Neural progenitor cell (in vitro differentiated cells): ENCODE measurements at regions not wholly inside any gene's neighbourhood (a gene's known extent, or its start where the extent isn't known, plus 50 kb on each side); places are given as distances from the start of the nearest gene placed in this dataset.

ENCODE experiments used
- DNase-seq: peaks from one replicate; pipeline ENCODE4 v3.0.0-alpha.2; 2016; ENCODE audit warnings: low spot score
- H2AFZ ChIP-seq: fragments of 200-600 bp; sonication (generic); replicated peaks from 2 replicates; pipeline ENCODE4 v1.6.1; 2016; ENCODE audit warnings: antibody characterized with exemption
- H3F3A ChIP-seq: fragments of 200-600 bp; sonication (generic); 2 replicates; pipeline ENCODE4 v1.6.1; 2016; ENCODE audit warnings: antibody characterized with exemption, low read depth
- H3K27ac ChIP-seq: fragments of 200-600 bp; sonication (generic); 2 replicates; pipeline ENCODE4 v1.5.1; 2016; ENCODE audit warnings: mild to moderate bottlenecking
- H3K27me3 ChIP-seq: fragments of 200-600 bp; sonication (generic); 2 replicates; pipeline ENCODE4 v1.6.1; 2016; ENCODE audit warnings: mild to moderate bottlenecking, moderate library complexity
- H3K36me3 ChIP-seq: fragments of 200-600 bp; sonication (generic); 2 replicates; pipeline ENCODE4 v1.5.1; 2016
- H3K4me1 ChIP-seq: fragments of 200-600 bp; sonication (generic); 2 replicates; pipeline ENCODE4 v1.6.1; 2016; ENCODE audit warnings: mixed run types
- H3K4me2 ChIP-seq: fragments of 200-600 bp; sonication (generic); 2 replicates; pipeline ENCODE4 v1.6.1; 2016
- H3K4me3 ChIP-seq: fragments of 200-600 bp; sonication (generic); 2 replicates; pipeline ENCODE4 v1.5.1; 2016
- H3K79me2 ChIP-seq: fragments of 200-600 bp; sonication (generic); 2 replicates; pipeline ENCODE4 v1.6.1; 2016; ENCODE audit warnings: low read depth
- H3K9ac ChIP-seq: fragments of 200-600 bp; sonication (generic); 2 replicates; pipeline ENCODE4 v1.6.1; 2016
- H3K9me3 ChIP-seq: fragments of 200-600 bp; sonication (generic); 2 replicates; pipeline ENCODE4 v1.5.1; 2016; ENCODE audit warnings: low read depth
- H4K20me1 ChIP-seq: fragments of 200-600 bp; sonication (generic); 2 replicates; pipeline ENCODE4 v1.6.1; 2016; ENCODE audit warnings: low read depth
- H3K27ac Mint-ChIP-seq: 3 replicates; pipeline ENCODE4 v1.8.0; 2021; ENCODE audit warnings: mixed read lengths
- H3K27me3 Mint-ChIP-seq: 2 replicates; pipeline ENCODE4 v1.8.0; 2022; ENCODE audit warnings: low read depth, mild to moderate bottlenecking, inconsistent platforms, moderate library complexity, mixed read lengths; ENCODE audit not compliant: insufficient read depth
- H3K36me3 Mint-ChIP-seq: 3 replicates; pipeline ENCODE4 v1.8.0; 2021; ENCODE audit warnings: mixed read lengths
- H3K4me1 Mint-ChIP-seq: 3 replicates; pipeline ENCODE4 v1.8.0; 2021; ENCODE audit warnings: mixed read lengths
- H3K4me3 Mint-ChIP-seq: 3 replicates; pipeline ENCODE4 v1.8.0; 2021; ENCODE audit warnings: mild to moderate bottlenecking, moderate library complexity, mixed read lengths
- H3K9me3 Mint-ChIP-seq: 3 replicates; pipeline ENCODE4 v1.8.0; 2020; ENCODE audit warnings: mixed read lengths
- EZH2 ChIP-seq: fragments of 200-600 bp; sonication (generic); IDR thresholded peaks from 2 replicates; pipeline ENCODE4 v1.6.1; 2017; ENCODE audit warnings: antibody characterized with exemption, mild to moderate bottlenecking, moderate library complexity
- EZH2phosphoT487 ChIP-seq: fragments of 200-600 bp; sonication (generic); IDR thresholded peaks from 2 replicates; pipeline ENCODE4 v1.6.1; 2017; ENCODE audit warnings: antibody characterized with exemption
- TF ChIP-seq, protein P1 (sequence below): fragments of 200-600 bp; sonication (generic); IDR thresholded peaks from 2 replicates; pipeline ENCODE4 v1.5.1; 2017; ENCODE audit warnings: antibody characterized with exemption, mild to moderate bottlenecking

DNA sequence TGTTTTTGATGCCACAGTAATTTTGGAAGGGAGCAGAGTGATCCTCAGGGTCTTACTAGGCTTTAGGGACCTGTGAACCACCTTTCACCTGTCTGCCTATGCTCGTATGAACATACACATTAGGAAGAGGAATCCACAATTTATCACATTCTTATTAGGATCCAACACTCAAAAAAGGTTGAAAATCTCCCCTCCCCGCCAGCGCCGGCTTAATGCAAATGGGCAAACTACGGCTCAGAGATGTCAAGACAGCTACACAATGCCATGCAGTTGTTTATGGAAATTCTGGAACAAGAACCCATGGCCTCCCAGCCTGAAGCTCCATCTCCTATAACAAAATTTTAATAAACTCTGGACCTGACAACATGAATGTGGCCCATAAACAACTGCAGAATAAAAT, 375.9 kb upstream of the ACVR2A start:
- no peaks in the 10 kb centered on the region for H3K79me2 ChIP-seq
- H3K27me3 ChIP-seq, result no peaks in the 10 kb centered on the region
- Mint-ChIP-seq H3K4me1 (peaks cover 46% of the 10 kb centered on the region), H3K36me3 (no peaks in the 10 kb centered on the region), H3K9me3 (no peaks in the 10 kb centered on the region), H3K27ac (no peak overlapping the region), H3K27me3 (peaks cover 12% of the 10 kb centered on the region), H3K4me3 (peak overlapping the region; percentile 12)
- no peak overlapping the region for H3K9ac ChIP-seq
- no peaks in the 10 kb centered on the region for H3K9me3 ChIP-seq
- DNase-seq, result no peak
- TF ChIP-seq, protein P1, sequence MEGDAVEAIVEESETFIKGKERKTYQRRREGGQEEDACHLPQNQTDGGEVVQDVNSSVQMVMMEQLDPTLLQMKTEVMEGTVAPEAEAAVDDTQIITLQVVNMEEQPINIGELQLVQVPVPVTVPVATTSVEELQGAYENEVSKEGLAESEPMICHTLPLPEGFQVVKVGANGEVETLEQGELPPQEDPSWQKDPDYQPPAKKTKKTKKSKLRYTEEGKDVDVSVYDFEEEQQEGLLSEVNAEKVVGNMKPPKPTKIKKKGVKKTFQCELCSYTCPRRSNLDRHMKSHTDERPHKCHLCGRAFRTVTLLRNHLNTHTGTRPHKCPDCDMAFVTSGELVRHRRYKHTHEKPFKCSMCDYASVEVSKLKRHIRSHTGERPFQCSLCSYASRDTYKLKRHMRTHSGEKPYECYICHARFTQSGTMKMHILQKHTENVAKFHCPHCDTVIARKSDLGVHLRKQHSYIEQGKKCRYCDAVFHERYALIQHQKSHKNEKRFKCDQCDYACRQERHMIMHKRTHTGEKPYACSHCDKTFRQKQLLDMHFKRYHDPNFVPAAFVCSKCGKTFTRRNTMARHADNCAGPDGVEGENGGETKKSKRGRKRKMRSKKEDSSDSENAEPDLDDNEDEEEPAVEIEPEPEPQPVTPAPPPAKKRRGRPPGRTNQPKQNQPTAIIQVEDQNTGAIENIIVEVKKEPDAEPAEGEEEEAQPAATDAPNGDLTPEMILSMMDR, result no peak
- H4K20me1 ChIP-seq, result no peaks in the 10 kb centered on the region
- no peak overlapping the region for H2AFZ ChIP-seq
- peaks cover 20% of the 10 kb centered on the region for H3F3A ChIP-seq
- H3K36me3 ChIP-seq, result no peaks in the 10 kb centered on the region
- H3K4me3 ChIP-seq, result peak overlapping the region; percentile 12
- H3K4me1 ChIP-seq, result peaks cover 37% of the 10 kb centered on the region
- H3K27ac ChIP-seq, result no peak overlapping the region
- peak overlapping the region; percentile 68 for H3K4me2 ChIP-seq

DNA sequence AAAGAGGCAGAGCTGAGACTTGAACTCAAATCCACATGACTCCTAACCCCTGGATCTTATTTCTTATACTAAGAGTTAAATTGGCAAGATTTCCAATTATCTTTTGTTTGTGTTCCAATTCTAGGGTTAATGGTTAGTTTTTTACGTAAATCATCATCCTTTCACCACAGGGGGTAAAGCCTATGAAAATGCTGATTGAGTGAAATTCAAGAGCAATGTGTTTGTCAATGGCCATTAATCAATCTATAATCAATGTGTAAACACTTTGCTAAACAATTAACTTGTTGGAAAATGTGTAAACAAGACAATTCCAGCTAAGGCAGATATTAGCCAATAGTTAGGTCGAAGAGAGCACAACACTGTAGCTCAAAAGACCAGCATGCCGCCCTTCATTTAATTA, 376.5 kb upstream of the ACVR2A start:
- Histone ChIP-seq H3K4me1 (peaks cover 37% of the 10 kb centered on the region), H3K9ac (no peak overlapping the region), H3K36me3 (no peaks in the 10 kb centered on the region), H3K27ac (no peak overlapping the region), H3K27me3 (no peaks in the 10 kb centered on the region), H3K9me3 (no peaks in the 10 kb centered on the region), H3K4me2 (peak overlapping the region; percentile 68), H3F3A (peaks cover 20% of the 10 kb centered on the region), H3K4me3 (no peak overlapping the region), H3K79me2 (no peaks in the 10 kb centered on the region), H2AFZ (no peak overlapping the region), H4K20me1 (no peaks in the 10 kb centered on the region)
- TF ChIP-seq, protein P1, result no peak
- TF ChIP-seq EZH2 (no peak), EZH2phosphoT487 (no peak)
- H3K4me3 Mint-ChIP-seq, result no peak overlapping the region
- peaks cover 46% of the 10 kb centered on the region for H3K4me1 Mint-ChIP-seq
- no peak for DNase-seq
- H3K36me3 Mint-ChIP-seq, result no peaks in the 10 kb centered on the region
- no peak overlapping the region for H3K27ac Mint-ChIP-seq
- peaks cover 12% of the 10 kb centered on the region for H3K27me3 Mint-ChIP-seq
- no peaks in the 10 kb centered on the region for H3K9me3 Mint-ChIP-seq

DNA sequence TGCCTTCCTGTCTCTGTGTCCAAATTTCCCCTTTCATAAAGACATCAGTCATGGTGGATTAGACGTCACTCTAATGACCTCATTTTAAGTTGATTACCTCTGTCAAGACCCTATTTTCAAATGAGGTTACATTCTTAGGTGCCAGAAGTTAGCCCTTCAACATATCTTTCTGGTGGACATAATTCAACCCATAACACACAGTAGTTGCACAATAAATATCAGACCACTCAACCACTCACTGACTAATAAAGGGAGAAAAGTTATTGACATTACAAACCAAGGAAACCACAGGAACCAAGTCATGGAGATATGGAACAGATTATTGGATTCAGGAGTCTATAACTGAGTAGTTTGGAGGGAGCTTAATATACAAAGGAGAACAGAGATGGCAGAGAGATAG, 377.4 kb upstream of the ACVR2A start:
- no peaks in the 10 kb centered on the region for H3K36me3 Mint-ChIP-seq
- Histone ChIP-seq H3K9me3 (no peaks in the 10 kb centered on the region), H3K79me2 (no peaks in the 10 kb centered on the region), H3K4me2 (no peak overlapping the region), H2AFZ (no peak overlapping the region), H3F3A (peaks cover 20% of the 10 kb centered on the region), H3K27ac (no peak overlapping the region), H3K4me1 (peaks cover 37% of the 10 kb centered on the region), H4K20me1 (no peaks in the 10 kb centered on the region), H3K4me3 (no peak overlapping the region), H3K9ac (no peak overlapping the region), H3K27me3 (no peaks in the 10 kb centered on the region), H3K36me3 (no peaks in the 10 kb centered on the region)
- DNase-seq, result no peak
- H3K4me1 Mint-ChIP-seq, result peaks cover 43% of the 10 kb centered on the region
- no peak overlapping the region for H3K4me3 Mint-ChIP-seq
- no peaks in the 10 kb centered on the region for H3K9me3 Mint-ChIP-seq
- no peak for TF ChIP-seq EZH2phosphoT487
- TF ChIP-seq, protein P1, result no peak
- no peak for TF ChIP-seq EZH2
- H3K27ac Mint-ChIP-seq, result no peak overlapping the region
- H3K27me3 Mint-ChIP-seq, result peaks cover 13% of the 10 kb centered on the region
